HG02678 (cell line): ENCODE measurements at regions not wholly inside any gene's neighbourhood (a gene's known extent, or its start where the extent isn't known, plus 50 kb on each side); places are given as distances from the start of the nearest gene placed in this dataset.

ENCODE experiments used
- ATAC-seq: cut with Tn5 transposase; IDR thresholded peaks from one replicate; pipeline ENCODE4 v1.9.1; 2021; ENCODE audit warnings: mild to moderate bottlenecking, moderate library complexity; ENCODE audit not compliant: unreplicated experiment

DNA sequence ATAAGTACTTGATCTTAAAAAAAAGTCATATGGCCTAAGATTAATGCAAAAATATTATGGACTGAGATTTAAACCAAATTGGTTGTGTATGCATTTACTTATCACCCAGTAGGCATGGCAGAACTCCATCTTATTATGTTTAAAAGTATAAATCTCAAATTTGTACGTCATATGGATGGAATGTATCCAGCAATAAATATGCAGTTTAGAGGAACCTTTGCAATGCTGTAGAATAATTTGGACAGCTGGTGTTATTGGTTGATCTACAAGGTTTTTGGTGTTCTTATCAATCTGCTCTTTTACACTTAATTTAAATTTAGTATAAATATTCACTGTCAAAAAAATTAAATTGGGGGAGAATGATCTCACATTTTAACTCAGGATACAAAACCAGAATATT, 640.2 kb downstream of the SATB2 start:
- no peak for ATAC-seq

DNA sequence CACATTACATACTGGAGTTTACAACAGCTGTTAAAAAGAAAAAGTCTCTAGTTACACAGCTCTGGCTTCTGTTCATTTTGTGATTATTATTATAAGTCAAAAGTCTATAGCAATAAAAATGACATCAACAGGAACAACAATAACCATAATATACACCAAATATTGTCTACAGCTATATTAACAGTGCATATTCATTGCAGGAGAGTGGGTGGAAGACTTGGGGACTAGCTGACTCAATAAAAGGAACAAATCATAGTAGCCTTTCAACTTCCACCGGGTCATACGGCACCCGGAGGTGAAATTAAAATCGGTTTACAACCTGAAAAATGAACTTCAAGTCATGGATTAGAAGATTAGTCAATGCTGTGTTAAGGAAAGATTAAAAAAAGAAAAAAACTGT, 642.1 kb downstream of the SATB2 start:
- no peak for ATAC-seq

DNA sequence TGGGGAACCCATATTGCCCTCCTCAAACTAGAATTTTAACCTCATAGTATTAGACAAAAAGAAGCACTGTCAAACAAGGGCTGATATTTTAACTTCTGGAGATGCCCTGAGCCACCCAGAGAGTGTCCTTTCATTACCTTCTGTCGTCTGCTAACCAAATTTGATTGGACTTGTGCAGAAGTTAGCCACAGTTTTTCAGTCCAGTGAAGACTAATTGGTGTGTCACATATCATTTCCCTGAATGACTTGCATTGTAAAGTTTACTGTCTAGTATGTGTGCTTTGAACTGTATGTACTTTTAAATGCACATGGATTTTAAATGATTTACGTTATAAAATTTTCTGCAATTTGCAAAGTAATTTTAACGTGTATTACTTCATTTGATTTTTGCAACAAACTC, 646.5 kb downstream of the SATB2 start:
- no peak for ATAC-seq

DNA sequence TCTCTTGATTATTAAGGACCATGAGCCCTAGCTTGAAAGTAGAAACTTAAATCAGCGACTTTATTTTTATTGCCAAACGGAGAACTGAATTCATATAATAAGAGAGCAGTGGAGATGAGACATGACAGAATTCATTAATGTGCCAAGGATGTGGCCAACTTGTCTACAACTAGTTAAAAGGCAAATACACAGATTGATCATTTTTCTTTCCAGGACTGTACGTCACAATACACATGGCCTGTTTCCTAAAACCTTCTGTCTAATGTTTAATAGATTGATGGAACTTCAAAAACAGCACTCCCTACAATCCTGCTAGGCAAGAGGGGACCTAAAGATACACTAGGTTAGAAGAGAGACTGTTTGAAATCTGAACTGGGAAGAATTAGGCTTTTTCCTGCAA, 647.8 kb downstream of the SATB2 start:
- no peak for ATAC-seq

DNA sequence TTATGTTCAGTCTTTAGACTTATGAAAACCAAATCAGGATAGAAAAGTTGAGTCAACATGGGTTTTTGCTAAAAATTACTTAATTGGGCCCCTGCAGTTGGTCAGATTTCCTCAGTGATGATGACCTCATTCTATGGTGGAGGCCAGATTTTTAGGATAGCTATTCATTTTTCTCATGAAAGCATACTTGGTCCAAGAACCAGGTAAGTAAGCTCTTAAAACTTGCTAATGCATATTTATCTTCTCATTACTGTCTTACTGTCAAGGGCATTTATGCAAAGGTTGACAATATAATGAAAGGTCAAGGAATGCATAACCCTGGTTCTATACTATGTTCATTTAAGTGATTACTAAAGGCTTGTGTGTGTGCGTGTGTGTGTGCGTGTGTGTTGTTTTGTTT, 650.6 kb downstream of the SATB2 start:
- ATAC-seq, result no peak

DNA sequence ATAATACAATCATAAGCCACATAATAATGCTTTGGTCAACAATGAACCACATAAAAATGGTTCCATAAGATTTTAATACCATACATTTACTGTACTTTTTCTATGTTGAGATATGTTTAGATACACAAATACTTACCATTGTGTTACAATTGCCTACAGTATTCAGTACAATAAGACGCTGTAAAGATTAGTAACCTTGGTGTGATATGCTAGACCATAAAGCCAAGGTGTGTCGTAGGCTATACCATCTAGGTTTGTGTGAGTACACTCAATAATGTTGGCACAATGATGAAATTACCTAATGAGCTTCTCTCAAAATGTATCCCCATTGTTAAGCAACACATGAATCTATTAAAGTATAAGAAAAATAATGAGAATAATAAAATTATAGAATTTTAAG, 662.3 kb downstream of the SATB2 start:
- no peak for ATAC-seq

DNA sequence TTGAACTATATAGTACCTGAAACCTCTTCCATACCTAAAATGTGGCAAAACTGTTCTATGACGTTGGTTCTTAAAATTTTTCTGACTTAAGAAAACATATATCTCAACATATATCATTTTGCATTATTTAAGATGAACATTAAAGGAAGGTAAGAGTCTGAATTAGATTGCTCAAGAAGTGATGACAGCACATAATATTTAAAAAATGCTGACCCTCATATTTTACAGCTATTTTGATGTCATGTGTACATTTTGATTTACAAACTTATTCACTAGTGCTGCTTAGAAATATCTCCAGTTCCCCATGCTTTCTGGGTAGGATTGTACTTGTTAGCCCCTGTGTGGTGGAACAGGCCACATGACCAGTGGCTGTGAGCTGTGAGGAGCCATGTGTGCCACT, 666.1 kb downstream of the SATB2 start:
- no peak for ATAC-seq

DNA sequence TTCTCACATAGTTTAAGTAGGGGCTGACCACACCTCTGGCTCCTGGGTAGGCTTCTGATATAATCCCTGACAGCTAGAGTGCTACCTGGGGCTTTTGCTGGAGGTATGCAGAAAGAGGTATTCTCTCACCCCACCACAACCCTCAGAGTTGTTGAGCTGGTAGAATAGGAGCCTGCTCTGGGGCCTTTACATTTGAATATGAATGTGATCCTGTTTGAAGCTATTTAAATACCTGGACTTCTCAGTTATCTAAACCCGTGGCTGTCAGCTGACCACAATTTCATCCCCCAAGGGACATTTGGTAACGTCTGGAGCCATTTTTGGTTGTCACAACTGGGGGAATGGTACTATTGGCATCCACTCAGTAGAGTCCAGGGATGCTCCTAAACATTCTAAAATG, 669.1 kb downstream of the SATB2 start:
- no peak for ATAC-seq

DNA sequence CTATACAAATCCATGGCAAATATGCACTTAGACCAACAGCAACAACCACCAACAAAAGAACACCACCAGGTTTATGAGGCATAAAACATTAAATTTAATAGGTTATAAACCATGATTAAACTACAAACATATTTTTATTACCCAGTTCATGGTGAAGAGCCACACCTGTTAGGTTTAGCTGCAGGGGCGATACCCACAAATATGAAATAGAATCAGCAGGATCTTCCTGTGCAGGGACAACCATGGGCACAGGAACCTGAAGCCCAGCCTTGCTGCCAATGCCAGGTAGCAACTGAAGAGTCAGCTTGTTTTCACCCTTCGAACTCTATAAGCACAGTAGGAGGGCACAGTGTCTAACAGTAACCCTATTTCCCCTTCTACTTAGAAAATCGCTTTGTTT, 675.0 kb downstream of the SATB2 start:
- ATAC-seq, result no peak

DNA sequence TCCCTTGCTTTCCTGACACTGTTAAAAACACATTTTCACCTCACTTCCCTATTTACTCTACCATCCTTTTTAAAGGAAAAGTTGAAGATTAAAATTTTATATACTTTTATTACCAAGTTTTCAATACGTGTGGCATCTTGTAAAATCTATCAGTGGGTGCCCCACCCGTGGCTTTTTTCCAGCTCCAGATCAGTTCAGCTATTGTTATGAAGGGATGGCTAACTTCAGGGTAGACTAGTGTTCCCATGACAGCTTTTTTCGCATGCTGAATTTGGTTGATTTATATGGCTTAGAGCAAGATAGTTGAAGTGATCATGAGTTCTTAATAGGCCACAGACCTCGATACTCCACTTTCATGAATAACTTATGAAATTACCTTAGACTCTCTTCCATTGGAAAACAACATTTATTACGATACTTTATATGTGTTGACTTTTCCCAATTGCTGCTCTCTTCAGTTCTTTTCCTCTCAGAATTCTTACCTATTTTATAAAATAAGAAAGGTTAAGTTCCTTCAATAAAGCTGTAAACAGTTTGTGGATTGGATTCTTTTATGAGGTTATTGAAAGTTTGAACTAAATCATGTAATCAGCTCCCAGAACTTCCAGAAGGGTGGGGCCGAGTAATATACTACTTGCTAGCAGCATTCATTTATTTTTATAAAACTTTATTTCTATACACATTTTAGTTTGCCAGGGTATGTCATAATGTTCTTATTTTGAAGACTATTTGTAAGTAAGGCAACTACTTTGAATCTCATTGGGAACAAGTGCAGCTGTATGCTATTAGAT, 680.9 kb downstream of the SATB2 start:
- no peak for ATAC-seq

DNA sequence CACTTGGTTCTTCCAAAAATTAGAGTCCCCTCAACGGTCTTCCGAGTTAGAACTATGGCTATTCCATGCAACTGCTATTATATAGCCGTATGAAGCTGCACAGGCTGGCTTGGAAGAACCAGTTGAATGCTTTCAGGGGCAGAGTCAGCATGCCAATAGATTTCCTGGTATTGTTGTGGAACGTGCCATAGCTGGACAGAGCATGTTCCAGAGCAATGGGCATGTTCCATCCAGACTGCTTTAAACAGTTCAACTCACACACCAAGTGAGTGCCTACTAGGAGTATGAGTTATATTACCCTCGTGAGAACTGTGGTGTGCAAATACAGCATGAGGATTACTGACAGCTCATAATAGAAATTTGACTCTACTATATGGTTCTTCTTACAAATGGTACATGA, 682.0 kb downstream of the SATB2 start:
- no peak for ATAC-seq

DNA sequence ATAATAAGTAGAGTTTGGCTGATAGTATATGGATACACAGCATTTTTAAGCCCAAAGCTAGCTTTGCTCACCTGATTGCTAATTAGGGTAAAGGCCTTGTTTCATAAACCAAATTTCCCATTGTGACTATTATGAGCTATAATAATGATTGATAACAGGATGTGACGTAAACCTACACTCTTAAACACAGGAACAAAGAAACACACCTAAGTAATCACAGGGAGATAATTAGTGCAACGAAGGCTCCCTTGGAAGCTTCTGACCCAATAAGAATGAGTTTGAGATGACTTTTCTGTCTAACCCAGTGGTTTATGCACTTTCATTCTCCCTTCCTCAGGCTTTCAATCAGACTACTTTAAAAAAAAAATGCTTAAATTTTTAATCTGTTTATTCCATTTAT, 683.2 kb downstream of the SATB2 start:
- no peak for ATAC-seq

DNA sequence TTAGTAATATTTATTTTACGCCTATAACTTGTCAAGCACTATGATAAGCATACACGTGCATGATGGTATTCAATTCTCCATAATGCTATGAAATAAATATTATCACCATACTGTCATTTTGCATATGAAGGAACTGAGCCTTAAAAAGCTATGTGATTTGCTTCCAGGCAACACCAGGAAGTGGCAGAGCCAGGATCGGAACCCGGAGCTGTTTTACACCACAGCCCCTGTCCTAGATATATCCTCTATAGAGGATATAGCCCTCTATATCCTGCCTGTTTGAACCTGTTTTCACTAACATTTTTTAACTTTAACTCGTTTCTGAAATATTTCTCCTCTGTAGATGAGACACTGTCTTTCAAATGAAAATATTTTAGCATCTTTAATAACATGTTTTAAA, 690.0 kb downstream of the SATB2 start:
- no peak for ATAC-seq

DNA sequence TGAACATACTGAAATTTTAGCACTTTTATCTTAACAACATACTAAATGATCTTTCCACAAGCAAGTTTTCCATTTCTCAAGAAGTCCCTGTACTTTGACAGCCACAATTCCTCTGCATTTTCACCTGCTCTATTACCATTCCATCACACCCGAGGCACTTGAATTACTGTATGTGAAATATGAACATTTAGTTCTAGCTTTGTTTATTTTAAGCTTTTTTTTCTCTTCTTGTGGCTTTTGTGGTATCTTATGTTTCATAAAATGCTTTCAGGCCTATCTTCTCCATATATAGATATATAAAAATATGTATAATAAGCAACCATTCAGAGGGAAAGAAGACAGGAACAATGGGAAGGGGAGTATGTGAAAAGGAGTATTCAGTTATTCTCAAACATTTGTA, 693.9 kb downstream of the SATB2 start:
- no peak for ATAC-seq

DNA sequence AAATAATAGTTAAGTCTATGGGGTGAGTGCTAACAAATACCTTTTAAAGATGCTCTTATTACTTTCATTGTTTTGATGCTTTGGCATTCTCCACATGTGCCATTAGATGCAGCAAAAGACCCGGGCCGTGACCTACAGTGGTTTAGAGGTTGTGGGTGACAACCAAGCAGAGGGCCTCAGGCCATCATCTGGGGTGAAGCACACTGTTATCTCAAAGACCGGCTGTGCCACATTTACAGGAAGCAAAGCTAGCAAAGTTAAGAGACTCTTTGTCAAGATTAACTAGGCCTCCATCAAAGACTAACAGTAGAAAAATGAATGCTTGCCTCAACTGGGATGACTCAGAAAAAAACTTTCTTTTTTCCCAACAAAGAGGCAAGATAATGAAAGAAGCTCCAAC, 695.3 kb downstream of the SATB2 start:
- no peak for ATAC-seq

DNA sequence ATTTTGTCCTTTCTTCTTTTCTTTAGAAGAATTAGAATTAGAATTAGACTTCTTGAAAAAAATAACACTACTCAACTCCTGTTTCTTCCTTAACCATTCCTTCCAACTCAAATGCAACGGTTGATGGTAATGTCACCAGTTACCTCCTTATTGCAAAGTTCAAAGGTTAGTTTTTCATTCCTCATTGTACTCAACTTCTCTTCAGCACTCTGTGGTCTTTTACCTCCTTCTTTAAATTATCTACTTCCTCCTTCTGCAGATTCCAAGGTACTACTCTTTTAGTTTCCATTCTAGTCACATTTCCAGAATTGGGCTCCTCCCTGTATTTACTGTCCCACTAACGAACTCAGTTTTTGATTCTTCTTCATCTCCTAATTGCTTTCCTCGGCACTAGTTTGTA, 700.7 kb downstream of the SATB2 start:
- no peak for ATAC-seq

DNA sequence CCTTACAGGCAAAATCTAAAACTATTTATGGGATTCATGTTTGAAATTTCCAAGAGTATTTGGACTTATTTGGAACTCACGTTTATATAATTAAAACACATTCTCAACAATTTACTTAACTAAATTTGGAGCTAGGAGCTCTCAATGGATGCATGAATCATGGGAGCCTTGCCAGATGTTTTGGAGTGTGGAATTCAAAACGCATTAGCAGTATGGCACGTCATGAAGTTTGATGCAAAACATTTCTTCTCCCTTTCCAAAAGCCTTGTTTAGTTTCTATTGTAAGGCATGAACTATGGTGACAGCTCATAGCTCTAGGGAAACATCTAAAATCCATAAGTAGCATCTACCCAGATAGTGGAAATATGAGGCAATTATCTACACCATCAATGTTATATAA, 701.6 kb downstream of the SATB2 start:
- ATAC-seq, result no peak

DNA sequence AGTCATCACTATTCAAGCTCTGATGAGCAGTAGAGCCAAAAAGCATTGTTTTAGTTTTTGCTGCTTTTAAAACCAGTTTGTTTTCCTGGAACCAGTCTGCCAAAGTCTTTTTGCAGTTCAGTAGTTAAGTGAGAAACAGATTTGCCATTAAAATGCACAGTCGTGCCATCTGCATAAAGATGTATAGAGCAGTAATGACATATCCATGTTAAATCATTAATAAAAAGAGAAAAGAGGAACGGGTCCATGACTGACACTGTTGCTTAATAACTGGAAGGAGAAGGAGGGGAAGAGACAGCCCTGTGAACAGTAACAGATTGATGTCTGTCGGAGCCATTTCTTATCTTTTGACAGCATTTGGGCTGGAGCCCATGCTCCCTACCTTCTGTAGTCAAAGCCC, 704.6 kb downstream of the SATB2 start:
- no peak for ATAC-seq

DNA sequence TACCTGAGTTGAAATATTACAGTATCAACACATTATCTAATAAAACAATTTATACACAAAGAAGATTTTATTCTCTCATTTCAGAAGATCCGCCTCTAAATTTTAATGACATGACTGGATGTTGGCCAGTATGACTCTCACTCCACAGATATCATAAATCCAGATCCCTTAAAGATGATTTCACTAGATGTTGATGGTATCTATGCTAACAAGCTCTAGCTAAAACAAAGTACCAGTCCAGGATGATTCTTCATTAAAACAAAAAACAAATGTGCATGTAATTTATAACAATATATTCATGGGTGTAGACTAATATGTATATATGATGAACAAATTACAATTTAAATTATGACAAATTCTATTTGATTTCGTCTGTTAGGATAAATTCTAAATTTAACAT, 708.4 kb downstream of the SATB2 start:
- no peak for ATAC-seq

DNA sequence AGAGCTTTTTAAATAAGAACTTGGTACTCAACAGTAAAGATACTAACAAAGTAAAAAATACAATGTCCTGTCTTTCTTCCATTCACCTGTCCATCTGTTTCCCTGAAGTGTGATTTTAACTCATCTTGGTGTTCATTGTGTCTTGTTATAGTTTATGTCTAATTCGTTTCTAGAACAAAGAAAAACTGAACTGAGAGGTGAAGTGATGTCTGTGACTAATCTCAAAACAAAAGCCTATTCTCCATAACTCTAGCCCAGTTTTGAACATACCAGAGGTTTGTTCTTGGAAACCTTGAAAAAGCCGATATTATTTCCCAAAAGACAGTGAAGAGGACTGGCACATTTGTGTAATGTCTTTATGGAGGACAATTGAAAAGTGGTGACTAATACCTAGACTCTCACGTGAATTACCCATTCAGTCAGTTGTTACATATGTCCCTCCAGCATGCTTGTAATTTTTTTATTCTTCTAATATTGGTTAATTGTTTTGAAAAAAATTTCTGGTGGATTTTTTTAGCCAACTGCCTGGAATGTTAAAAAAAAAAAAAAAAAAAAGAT, 725.8 kb downstream of the SATB2 start:
- no peak for ATAC-seq

DNA sequence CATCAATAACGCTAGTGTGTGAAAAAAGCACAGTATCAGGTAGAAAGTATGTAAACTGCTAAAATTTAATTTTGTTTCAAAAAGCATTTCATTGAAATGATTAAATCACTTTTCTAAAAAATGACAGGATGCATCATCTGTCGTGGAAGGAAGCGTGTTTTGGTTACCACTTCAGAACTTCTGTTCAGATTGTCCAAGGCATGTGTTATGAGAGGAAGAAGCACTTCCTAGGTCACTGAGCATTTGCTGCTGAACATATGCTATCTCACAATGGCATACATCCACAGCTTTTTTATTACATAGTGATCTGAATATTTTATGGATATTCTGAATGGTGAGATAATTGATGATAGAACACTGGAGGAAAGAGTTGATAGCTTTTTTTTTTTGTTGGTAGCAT, 737.5 kb downstream of the SATB2 start:
- ATAC-seq, result no peak

DNA sequence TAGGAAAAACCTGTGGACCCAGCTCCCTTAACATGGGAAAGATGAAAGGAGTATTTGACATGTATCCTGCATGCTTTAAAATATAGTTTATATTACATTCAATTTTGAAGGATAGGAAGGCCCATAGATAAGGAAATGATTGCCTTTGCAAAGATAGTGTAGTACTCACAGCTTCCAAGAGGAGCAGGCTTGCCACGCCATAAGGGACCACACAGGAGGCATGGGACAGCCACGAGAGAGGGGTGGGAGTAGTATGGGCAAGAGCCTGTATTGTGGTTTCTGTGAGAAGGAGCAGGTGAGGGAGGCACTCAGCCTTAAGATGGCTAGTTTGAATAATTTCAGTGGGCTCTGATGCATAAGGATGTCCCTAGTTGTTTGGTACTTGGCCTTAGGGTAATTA, 740.3 kb downstream of the SATB2 start:
- ATAC-seq, result no peak

DNA sequence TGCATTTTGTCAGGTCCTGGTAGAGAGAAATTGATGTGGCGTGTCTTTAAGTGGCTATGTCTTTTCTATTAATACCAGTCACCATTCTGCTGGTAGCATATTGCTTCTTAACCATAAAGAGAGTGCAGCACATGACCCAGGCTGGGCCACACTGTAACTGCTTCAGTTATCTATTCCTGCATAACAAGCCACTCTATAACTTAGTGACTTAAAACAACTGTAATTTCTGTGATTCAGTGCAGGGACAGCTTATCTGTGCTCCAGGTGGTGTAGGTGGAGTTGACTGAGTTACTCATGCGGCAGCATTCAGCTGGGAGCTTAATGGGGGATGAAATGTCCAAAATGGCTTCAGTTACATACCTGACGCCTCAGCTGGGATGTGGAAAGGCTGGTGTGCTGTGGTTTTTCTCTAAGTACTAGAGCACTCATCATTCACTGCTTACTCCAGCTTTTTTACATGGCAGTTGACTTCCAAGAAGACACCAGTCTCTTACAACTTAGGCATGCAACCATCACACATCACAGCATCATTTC, 742.4 kb downstream of the SATB2 start:
- ATAC-seq, result no peak
